Panc1 (cell line): ENCODE measurements at regions not wholly inside any gene's neighbourhood (a gene's known extent, or its start where the extent isn't known, plus 50 kb on each side); places are given as distances from the start of the nearest gene placed in this dataset.

ENCODE experiments used
- CTCF ChIP-seq: fragments of 450-650 bp; IDR thresholded peaks from 2 replicates; pipeline ENCODE4 v1.5.1; 2017; ENCODE audit warnings: mild to moderate bottlenecking
- POLR2AphosphoS5 ChIP-seq: IDR thresholded peaks from 2 replicates; pipeline ENCODE4 v1.6.1; 2012; ENCODE audit warnings: mild to moderate bottlenecking, low read depth, low read length, moderate library complexity
- TCF7L2 ChIP-seq: IDR thresholded peaks from 2 replicates; pipeline ENCODE4 v1.6.1; 2011; ENCODE audit warnings: mild to moderate bottlenecking, low read depth, low read length, inconsistent platforms

- TF ChIP-seq CTCF (no peak), POLR2AphosphoS5 (no peak), TCF7L2 (no peak)
Observed at GRCh38 chr2:204116159-204116792, 179.7 kb downstream of the ICOS start.
